ENCODE measurements at regions not wholly inside any gene's neighbourhood (a gene's known extent, or its start where the extent isn't known, plus 50 kb on each side); places are given as distances from the start of the nearest gene placed in this dataset.

- ATAC-seq (no peak), DNase-seq (no peak), FAIRE-seq (no peak)
- Histone ChIP-seq H3K27me3 (no peaks in the 10 kb centered on the region), H3K4me1 (no peaks in the 10 kb centered on the region), H3K9me3 (no peaks in the 10 kb centered on the region), H3K4me3 (no peak overlapping the region), H3K27ac (no peak overlapping the region), H3K36me3 (no peaks in the 10 kb centered on the region)
- WGBS, 2 donors, result 71 to 79% methylated on average over 3 of the region's 3 CpGs
- TF ChIP-seq CTCF (IDR thresholded peaks at IDR 0.05), result no peak
- intact Hi-C loops (cut with DNase I), result no loop called here
Measured at GRCh38 chrX:23482561-23482960, 147.9 kb downstream of the PTCHD1 start.

GRCh38 chrX:23483396-23483795, 148.7 kb downstream of the PTCHD1 start:
- no peaks in the 10 kb centered on the region for H3K36me3 ChIP-seq
- intact Hi-C loops (cut with DNase I), result no loop called here
- no peak overlapping the region for H3K27ac ChIP-seq
- DNase-seq, result no peak
- H3K9me3 ChIP-seq, result no peaks in the 10 kb centered on the region
- no peak for ATAC-seq
- no peak for TF ChIP-seq CTCF (IDR thresholded peaks at IDR 0.05)
- H3K4me1 ChIP-seq, result no peaks in the 10 kb centered on the region
- H3K27me3 ChIP-seq, result no peaks in the 10 kb centered on the region
- no peak overlapping the region for H3K4me3 ChIP-seq
- 61 to 70% methylated on average over 3 of the region's 3 CpGs for WGBS, 2 donors
- FAIRE-seq, result no peak

DNA sequence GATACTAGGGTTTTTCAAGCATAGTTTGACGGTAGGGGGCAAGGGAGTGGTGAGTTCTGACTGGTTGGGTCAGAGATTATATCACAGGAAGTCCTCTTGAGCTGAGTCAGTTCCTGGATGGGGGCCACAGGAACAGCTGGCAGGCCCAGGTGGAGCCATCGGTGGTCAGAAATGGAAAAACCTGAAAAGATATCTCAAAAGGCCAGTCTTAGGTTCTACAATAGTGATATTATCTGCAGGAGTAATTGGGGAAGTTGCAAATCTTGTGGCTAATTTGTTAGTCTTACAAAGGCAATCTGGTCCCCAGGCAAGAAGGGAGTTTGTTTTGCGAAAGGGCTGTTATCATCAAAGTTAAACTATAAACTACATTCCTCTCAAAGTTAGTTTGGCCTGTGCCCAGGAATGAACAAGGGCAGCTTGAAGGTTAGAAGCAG, 159.3 kb downstream of the PTCHD1 start:
- no peak overlapping the region for H3K4me3 ChIP-seq
- FAIRE-seq (no peak), ATAC-seq (peak; percentile 81 to 93 (median 89)), DNase-seq (peak in 4 of 6 donors; percentile 38 to 64 (median 50))
- H3K27ac ChIP-seq, result peak overlapping the region in 1 of 4 donors; percentile 22
- WGBS, 2 donors, result 10 to 11% methylated on average over 3 of the region's 3 CpGs
- no peak for TF ChIP-seq CTCF (IDR thresholded peaks at IDR 0.05)
- H3K27me3 ChIP-seq, result no peaks in the 10 kb centered on the region
- intact Hi-C loops (cut with DNase I), result no loop called here
- no peaks in the 10 kb centered on the region for H3K9me3 ChIP-seq
- no peaks in the 10 kb centered on the region for H3K36me3 ChIP-seq
- no peaks in the 10 kb centered on the region for H3K4me1 ChIP-seq

GRCh38 chrX:23494741-23495140, 160.1 kb downstream of the PTCHD1 start:
- H3K4me1 ChIP-seq, result no peaks in the 10 kb centered on the region
- no peaks in the 10 kb centered on the region for H3K9me3 ChIP-seq
- TF ChIP-seq CTCF (IDR thresholded peaks at IDR 0.05), result no peak
- H3K27me3 ChIP-seq, result no peaks in the 10 kb centered on the region
- no peak overlapping the region for H3K27ac ChIP-seq
- FAIRE-seq (no peak), DNase-seq (no peak), ATAC-seq (no peak)
- intact Hi-C loops (cut with DNase I), result no loop called here
- 90 to 96% methylated on average over 12 of the region's 12 CpGs for WGBS, 2 donors
- H3K36me3 ChIP-seq, result no peaks in the 10 kb centered on the region
- H3K4me3 ChIP-seq, result no peak overlapping the region

GRCh38 chrX:23497919-23498318, 163.3 kb downstream of the PTCHD1 start:
- no peak overlapping the region for H3K4me3 ChIP-seq
- no peaks in the 10 kb centered on the region for H3K27me3 ChIP-seq
- FAIRE-seq, result no peak
- intact Hi-C loops (cut with DNase I), result no loop called here
- no peak for DNase-seq
- ATAC-seq, result no peak
- no peak for TF ChIP-seq CTCF (IDR thresholded peaks at IDR 0.05)
- no peaks in the 10 kb centered on the region for H3K36me3 ChIP-seq
- no peaks in the 10 kb centered on the region for H3K9me3 ChIP-seq
- H3K4me1 ChIP-seq, result no peaks in the 10 kb centered on the region
- no peak overlapping the region for H3K27ac ChIP-seq

Data from pancreas (tissue), 10 donors.